Stimulated activated CD4-positive, alpha-beta T cell treated with anti-CD3 and anti-CD28 coated beads, Interleukin-1b, Interleukin-23, amount 100 ng/mL, for 48 hours (primary cell): ENCODE measurements at regions not wholly inside any gene's neighbourhood (a gene's known extent, or its start where the extent isn't known, plus 50 kb on each side); places are given as distances from the start of the nearest gene placed in this dataset.

Experiments
- DNase-seq: peaks from one replicate; pipeline ENCODE4 v3.0.0-alpha.2; 2020

DNA sequence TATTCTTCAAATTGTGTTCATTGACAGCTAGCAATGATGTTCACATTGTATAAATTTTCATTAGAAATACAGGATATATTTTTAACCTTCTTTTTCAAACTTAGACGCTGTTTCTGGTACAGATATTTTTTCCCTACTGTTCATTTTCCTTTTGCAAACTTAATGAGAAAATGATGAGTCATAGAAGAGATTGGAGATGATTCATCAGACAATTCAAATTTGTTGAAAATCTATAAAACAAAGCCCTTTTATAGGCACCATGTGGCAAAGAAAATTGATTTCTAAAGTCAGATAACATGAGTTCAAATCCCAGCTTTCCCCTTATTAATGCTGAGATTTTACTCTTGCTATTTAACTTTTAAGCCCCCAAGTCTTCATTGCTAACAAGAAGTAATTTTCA, 728.8 kb upstream of the DDX18 start:
- DNase-seq: no peak

DNA sequence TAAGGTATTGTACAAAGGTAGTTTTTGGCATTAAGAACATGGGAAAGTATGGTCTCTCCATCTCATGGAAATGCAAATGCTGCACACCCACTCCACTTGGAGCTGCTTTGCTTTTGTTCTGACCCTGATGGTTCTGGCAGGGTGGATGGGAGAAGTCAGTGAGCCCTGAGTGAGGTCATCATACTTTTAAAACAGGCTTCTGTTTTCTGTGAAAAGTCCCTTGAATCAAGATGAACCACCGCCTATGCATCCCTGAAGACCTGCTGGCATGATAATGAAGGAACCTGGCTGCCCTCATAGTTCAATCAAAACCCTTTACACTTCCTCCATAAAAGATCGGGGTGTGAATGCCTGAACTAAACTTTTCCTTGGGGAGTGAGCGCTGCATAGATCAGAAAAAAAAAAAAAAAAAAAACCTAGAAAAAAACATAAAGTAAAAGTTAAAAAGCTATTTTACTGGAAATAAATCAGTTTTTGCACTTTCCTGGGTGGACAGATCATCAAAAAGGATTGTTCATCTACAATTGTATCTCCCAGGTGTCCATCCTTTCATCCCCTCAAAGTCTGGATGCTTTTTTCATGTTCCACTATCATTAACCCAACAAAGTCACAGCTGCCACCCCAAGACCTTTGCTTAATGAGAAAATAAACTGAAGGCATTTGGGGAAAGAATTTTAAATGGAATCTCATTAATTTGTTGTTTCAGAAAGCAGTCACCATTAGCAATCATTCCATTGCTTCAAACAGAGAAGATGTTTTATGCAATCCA, 728.1 kb upstream of the DDX18 start:
- DNase-seq: no peak

- DNase-seq: no peak
These were observed 727.6 kb upstream of the DDX18 start for GRCh38 chr2:117086943-117087250.

- no peak for DNase-seq
These were observed 726.8 kb upstream of the DDX18 start for GRCh38 chr2:117087535-117088291.

DNA sequence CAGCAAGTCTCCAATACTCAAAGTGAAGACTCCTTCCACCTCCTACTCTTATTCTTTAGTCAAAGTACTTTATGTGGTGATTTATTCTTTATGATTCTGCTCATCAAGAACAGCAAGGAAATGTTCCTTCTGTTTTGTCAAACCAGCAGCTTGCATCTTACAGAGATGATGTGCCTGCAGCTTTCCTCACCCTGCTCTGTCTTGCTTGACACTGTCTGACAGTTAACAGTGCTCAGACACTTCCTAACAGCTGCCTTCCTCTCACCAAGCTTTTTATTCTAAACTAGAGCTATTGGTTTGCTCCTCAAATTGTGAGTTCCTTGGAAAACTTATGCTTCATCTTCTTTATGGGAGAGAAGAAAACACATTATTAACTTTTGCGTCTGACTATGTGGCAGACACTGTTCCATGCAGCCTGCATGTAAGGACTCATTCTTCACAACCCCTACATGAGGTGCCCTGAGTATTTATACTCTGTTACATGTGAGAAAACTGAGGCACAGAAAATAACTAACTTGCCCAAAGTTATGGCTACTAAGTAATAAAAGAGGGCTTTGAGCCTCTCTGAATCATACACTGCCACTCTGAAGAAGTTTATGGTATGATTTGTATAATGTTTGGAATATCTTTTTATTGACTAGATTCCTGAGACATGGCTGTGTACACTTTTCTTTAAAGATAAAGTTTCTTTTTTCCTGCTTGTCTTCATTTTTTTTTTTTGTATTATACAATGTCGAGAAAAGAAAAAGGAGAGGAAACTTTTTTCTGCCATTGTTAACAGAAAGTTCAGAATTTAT, 723.3 kb upstream of the DDX18 start:
- DNase-seq: no peak

GRCh38 chr2:117101613-117102012, 712.9 kb upstream of the DDX18 start:
- no peak for DNase-seq

GRCh38 chr2:117108741-117109267, 705.7 kb upstream of the DDX18 start:
- no peak for DNase-seq

GRCh38 chr2:117118994-117119393, 695.5 kb upstream of the DDX18 start:
- DNase-seq: no peak

DNA sequence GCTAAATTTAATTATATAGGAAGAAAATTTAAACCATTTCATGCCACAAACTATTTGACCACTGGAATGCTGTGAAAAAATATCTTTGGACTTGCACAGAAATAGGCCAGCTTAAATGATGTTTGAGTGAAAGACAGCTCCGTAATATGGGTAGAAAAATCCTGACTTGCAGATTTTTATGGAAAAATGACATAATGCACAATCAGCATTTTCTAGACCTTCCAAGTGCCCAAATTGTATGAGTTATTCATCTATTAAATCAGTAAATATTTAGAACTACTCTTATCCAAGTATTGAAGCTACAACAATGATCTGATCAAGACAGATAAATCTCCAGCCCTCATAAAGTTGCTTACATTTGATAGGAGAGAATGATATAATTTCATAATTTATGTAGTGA, 691.1 kb upstream of the DDX18 start:
- no peak for DNase-seq

DNA sequence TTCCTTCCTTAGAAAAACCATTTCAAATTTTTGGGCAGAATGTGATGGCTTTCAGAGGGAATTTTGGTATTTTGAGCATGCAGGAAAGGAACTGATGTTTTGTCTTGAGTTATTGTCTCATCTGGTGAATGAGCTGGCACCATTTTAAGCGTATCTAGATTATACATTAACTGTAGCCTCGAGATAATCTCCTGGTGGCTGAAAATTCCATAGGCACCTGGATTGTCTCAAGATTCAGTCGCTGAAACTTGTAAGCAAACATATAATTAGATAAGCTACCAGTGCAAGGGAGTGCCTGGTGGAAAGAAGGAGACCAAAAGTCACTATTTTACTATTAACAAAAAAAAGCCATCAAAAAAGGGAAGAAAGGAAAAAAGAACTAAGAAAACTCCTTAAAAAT, 687.8 kb upstream of the DDX18 start:
- DNase-seq: no peak

DNA sequence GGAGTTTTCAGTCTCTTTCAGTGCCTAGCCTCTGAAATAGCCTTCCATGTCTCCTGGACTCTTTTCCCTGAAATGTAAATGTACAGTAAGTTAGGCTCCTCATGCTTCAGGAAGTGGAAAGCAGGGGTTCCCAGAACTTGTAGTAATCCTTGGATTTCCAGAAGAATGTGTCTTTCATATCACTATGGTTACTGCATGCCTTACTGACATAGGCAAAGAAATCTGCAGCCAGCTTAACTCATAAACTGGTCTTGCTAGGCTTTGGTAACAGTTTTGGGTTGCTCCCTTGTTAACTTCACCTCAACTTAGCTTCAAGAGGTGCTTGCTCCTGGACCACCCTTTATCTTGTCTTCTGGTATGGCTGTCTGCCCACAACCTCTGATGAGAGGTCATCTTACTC, 686.8 kb upstream of the DDX18 start:
- no peak for DNase-seq

- no peak for DNase-seq
These were observed 686.0 kb upstream of the DDX18 start for GRCh38 chr2:117128461-117128860.

GRCh38 chr2:117137371-117137770, 677.1 kb upstream of the DDX18 start:
- DNase-seq: no peak

DNA sequence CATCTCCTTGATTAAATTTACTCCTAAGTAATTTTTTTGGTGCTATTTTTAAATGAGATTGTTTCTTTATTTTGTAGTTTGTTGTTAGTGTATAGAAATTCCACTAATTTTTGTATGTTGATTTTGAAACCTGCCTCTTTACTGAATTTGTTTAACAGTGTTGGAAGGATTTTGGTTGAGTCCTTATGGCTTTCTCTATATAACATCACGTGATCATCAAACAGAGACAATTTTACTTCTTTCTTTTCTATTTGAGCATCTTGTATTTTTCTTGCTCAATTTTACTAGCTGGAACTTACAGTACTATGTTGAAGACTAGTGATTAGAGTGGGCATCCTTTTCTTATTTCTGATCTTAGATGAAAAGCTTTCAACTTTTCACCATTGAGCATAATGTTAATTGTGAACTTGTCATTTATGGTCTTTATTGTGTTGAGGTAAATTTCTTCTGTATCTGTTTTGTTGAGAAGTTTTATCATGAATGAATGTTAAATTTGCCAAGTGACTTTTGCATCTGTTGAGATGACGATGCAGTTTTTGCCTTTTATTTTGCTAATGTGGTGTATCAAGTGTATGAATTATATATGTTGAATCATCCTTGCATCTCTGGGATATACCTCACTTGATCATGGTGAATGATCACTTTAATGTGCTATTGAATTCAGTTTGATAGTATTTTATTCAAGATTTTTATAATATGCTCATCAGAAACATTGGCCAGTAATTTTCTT, 645.3 kb upstream of the DDX18 start:
- DNase-seq: no peak

DNA sequence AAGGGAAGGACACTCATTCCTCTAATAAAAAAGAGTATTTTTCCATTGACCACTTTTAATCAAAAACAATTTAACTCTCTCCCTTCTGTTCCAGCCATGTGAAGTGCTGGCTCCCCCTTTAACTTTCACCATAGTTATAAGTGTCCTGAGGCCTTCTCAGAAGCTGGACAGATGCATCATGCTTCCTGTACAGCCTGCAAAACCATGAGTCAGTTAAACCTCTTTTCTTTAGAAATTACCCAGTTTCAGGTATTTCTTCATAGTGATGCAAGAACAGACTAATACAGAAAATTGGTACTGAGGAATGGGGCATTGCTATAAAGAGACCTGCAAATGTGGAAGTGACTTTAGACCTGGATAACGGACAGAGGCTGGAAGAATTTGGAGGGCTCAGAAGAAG, 643.6 kb upstream of the DDX18 start:
- no peak for DNase-seq

DNA sequence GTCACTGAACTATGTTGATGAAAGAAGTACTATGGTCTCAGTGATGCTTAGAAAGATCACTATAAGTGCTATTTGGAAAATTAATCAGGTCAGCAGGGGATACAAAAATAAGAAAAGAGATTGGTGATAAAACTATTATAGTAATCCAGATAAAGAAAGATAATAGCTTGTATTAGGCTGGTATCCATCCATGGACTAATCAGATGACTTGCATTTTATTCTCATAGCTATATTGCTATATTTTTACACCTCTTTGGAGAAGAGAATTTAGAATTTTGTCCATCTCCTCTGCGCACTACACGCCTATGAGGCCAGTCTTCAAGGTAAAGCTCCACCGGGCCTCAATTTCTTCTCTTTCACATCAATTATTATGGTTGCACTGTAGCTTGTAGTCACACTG, 635.1 kb upstream of the DDX18 start:
- no peak for DNase-seq

- no peak for DNase-seq
These were observed 623.5 kb upstream of the DDX18 start for GRCh38 chr2:117190856-117191559.

- DNase-seq: no peak
These were observed 619.1 kb upstream of the DDX18 start for GRCh38 chr2:117195381-117195780.

DNA sequence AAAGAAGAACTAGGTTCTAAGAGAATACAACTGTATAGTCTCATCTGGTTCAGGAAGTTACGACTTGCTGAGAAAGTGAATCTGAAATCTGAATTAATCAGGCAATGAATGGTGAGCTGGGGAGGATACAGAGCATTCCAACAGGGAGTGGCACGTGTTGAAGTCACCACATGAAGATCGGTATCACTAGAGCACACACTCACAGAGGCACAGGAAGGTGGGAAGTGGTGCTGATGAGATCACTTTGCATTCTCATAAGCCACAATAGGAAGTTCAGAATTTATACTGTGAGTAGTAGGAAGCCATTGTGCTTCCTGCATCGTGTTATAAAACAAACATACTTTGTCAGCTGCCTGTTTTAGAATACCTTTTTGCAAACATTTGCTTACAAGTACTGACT, 615.0 kb upstream of the DDX18 start:
- DNase-seq: no peak

- no peak for DNase-seq
These were observed 601.9 kb upstream of the DDX18 start for GRCh38 chr2:117212562-117212961.

DNA sequence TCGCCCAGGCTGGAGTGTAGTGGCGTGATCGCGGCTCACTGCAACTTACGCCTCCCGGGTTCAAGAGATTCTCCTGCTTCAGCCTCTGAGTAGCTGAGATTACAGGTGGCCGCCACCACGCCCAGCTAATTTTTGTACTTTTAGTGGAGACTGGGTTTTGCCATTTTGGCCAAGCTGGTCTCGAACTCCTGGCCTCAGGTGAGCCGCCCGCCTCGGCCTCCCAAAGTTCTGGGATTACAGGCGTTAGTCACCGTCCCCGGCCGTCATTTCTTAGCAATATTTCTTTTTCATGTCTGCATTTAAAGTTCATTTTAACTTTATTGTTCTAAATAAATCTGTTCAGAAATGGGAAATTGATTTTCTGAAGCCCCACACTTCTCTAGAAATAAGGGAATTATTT, 597.3 kb upstream of the DDX18 start:
- no peak for DNase-seq

DNA sequence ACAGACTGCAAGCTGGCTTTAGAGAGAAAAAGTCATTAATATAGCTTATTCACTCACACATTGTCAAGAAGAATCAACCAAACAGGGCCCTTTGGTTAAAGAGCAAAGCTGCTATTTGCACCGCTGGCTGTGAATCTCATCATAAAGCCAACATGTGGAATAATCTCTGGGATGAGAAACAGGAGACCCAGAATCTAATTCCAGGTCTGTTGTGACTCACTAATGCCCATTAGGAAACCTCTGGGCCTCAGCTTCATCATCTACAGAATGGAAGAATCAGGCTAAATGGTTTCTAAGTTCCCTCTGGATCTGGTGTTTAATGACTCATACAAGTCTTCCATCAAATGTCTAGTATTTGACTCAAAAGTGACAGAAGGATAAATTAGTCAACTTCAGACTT, 591.7 kb upstream of the DDX18 start:
- no peak for DNase-seq
